HepG2 (cell line): ENCODE measurements at regions not wholly inside any gene's neighbourhood (a gene's known extent, or its start where the extent isn't known, plus 50 kb on each side); places are given as distances from the start of the nearest gene placed in this dataset.

Experiments
- E2F1 ChIP-seq: sonication (generic); formaldehyde crosslinking; IDR thresholded peaks from 2 replicates; pipeline ENCODE4 v1.5.0; 2020; ENCODE audit warnings: missing genetic modification reagents
- IRF9 ChIP-seq: sonication (generic); formaldehyde crosslinking; IDR thresholded peaks from 2 replicates; pipeline ENCODE4 v1.8.0; 2022; ENCODE audit warnings: missing genetic modification reagents, mild to moderate bottlenecking, borderline replicate concordance
- ISL2 ChIP-seq: sonication (generic); formaldehyde crosslinking; IDR thresholded peaks from 2 replicates; pipeline ENCODE4 v1.5.0; 2020; ENCODE audit warnings: missing genetic modification reagents
- MZF1 ChIP-seq: sonication (generic); formaldehyde crosslinking; IDR thresholded peaks from 2 replicates; pipeline ENCODE4 v1.8.1; 2023; ENCODE audit warnings: mild to moderate bottlenecking, missing genetic modification reagents, borderline replicate concordance
- SKIL ChIP-seq: sonication (generic); formaldehyde crosslinking; IDR thresholded peaks from 2 replicates; pipeline ENCODE4 v1.8.0; 2022; ENCODE audit warnings: missing genetic modification reagents, mild to moderate bottlenecking, moderate library complexity, borderline replicate concordance
- SOX5 ChIP-seq: IDR thresholded peaks from 2 replicates; pipeline ENCODE4 v1.6.1; 2016; ENCODE audit warnings: borderline replicate concordance
- STAT6 ChIP-seq: sonication (generic); formaldehyde crosslinking; IDR thresholded peaks from 2 replicates; pipeline ENCODE4 v1.4.0; 2020; ENCODE audit warnings: missing genetic modification reagents, mild to moderate bottlenecking, borderline replicate concordance
- ZFP82 ChIP-seq: sonication (generic); formaldehyde crosslinking; IDR thresholded peaks from 2 replicates; pipeline ENCODE4 v1.5.1; 2020; ENCODE audit warnings: mild to moderate bottlenecking, missing genetic modification reagents, borderline replicate concordance
- ZGPAT ChIP-seq: IDR thresholded peaks from 2 replicates; pipeline ENCODE4 v1.6.1; 2016; ENCODE audit warnings: mild to moderate bottlenecking
- ZNF264 ChIP-seq: sonication (generic); formaldehyde crosslinking; IDR thresholded peaks from 2 replicates; pipeline ENCODE4 v1.4.0; 2020; ENCODE audit warnings: missing genetic modification reagents
- ZNF296 ChIP-seq: sonication (generic); formaldehyde crosslinking; conservative IDR thresholded peaks from 2 replicates; pipeline ENCODE4 v1.5.0; 2020; ENCODE audit warnings: mild to moderate bottlenecking, missing genetic modification reagents
- ZNF331 ChIP-seq: sonication (generic); formaldehyde crosslinking; IDR thresholded peaks from 2 replicates; pipeline ENCODE4 v1.4.0; 2020; ENCODE audit warnings: missing genetic modification reagents
- ZNF558 ChIP-seq: sonication (generic); formaldehyde crosslinking; IDR thresholded peaks from 2 replicates; pipeline ENCODE4 v1.9.0; 2022; ENCODE audit warnings: mild to moderate bottlenecking, missing genetic modification reagents, borderline replicate concordance
- ZNF841 ChIP-seq: sonication (generic); formaldehyde crosslinking; IDR thresholded peaks from 2 replicates; pipeline ENCODE4 v1.8.1; 2023; ENCODE audit warnings: missing genetic modification reagents, borderline replicate concordance

- TF ChIP-seq E2F1 (no peak), SKIL (CRISPR knock-in tag) (no peak), ISL2 (no peak), ZNF264 (CRISPR knock-in tag) (no peak), IRF9 (CRISPR knock-in tag) (no peak), ZNF558 (CRISPR knock-in tag) (no peak), ZGPAT (CRISPR knock-in tag) (no peak), ZNF331 (no peak), ZNF296 (CRISPR knock-in tag) (no peak), ZNF841 (CRISPR knock-in tag) (no peak), STAT6 (no peak), SOX5 (no peak), ZFP82 (CRISPR knock-in tag) (no peak), MZF1 (CRISPR knock-in tag) (no peak)
These were observed 68.2 kb upstream of the CDK1 start (continued) for GRCh38 chr10:60710041-60710440.
